ENCODE measurements at regions not wholly inside any gene's neighbourhood (a gene's known extent, or its start where the extent isn't known, plus 50 kb on each side); places are given as distances from the start of the nearest gene placed in this dataset.

- ATAC-seq (no peak), DNase-seq (no peak)
- intact Hi-C loops (cut with micrococcal nuclease), result no loop called here
These were observed 136.9 kb downstream of the IRX2 start for GRCh38 chr5:2614571-2614970.

DNA sequence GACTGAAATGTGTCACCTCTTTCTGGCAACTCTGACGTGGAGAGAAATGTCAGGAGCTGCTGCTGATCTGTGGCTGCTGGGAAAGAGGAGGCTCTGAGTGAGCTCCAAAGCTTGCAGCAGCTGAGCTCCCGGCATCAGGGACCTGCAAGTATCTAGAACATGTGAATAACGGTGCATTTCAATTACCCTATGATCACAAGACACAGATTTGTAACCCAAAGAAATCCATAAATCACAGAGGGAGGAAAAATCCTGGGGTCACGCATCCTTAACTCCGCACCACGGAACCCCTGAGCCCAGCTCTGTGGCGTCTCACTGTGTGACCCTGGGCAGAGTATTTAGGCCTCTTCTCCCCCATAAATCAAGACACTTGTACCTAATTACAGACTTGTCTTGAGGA is 139.8 kb downstream of the IRX2 start:
- ATAC-seq (no peak), DNase-seq (no peak)
- intact Hi-C loops (cut with micrococcal nuclease), result no loop called here

DNA sequence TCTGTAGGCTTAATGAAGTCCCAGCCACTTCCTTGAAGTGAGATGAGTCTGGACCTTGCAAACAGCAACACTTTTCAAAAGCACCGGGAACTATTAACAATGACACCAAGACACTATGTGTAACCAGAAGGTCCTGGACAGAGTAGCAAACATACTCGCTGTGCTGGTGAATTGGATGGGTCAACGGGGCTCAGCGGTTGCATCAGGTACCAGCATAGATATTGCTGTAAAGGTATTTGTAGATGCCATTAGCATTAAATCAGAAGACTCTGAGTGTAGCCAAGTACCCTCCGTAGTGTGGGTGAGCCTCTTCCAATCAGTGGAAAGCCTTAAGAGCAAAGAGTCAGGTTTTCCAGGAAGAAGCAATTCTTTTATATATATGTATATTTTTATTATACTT is 140.5 kb downstream of the IRX2 start:
- DNase-seq (no peak), ATAC-seq (no peak)
- intact Hi-C loops (cut with micrococcal nuclease), result no loop called here

- intact Hi-C loops (cut with micrococcal nuclease), result no loop called here
- DNase-seq, result no peak
- ATAC-seq, result no peak
These were observed 143.1 kb downstream of the IRX2 start for GRCh38 chr5:2608391-2608790.

- DNase-seq, result no peak
- intact Hi-C loops (cut with micrococcal nuclease), result no loop called here
- ATAC-seq, result no peak
These were observed 143.9 kb downstream of the IRX2 start for GRCh38 chr5:2607598-2607997.

- no peak for DNase-seq
- ATAC-seq, result no peak
- intact Hi-C loops (cut with micrococcal nuclease), result no loop called here
These were observed 148.3 kb downstream of the IRX2 start for GRCh38 chr5:2603272-2603575.

- intact Hi-C loops (cut with micrococcal nuclease), result no loop called here
- DNase-seq (no peak), ATAC-seq (no peak)
These were observed 148.8 kb downstream of the IRX2 start for GRCh38 chr5:2602451-2603271.

DNA sequence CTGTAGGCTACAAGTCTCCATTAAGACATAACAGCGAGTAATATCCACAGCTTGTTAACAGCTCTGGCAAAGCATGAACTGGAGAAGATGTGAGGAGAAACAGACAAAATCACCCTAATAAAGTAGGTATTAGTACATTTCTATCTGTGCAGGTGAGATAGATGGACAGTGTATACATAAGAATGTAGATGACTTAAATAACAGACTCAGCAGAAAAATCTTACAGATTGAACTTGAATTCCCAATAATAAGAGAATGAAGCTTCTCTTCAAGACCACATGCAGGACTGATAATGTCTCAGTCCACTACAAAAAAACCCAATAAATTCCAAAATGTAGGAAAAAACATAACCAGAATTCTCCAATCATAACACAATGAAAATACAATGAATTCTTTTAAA is 153.0 kb downstream of the IRX2 start:
- intact Hi-C loops (cut with micrococcal nuclease), result no loop called here
- DNase-seq, result no peak
- ATAC-seq, result no peak

- DNase-seq (no peak), ATAC-seq (no peak)
- intact Hi-C loops (cut with micrococcal nuclease), result no loop called here
These were observed 156.8 kb downstream of the IRX2 start for GRCh38 chr5:2594701-2595100.

GRCh38 chr5:2592766-2593165 is 158.7 kb downstream of the IRX2 start:
- ATAC-seq (no peak), DNase-seq (no peak)
- intact Hi-C loops (cut with micrococcal nuclease), result no loop called here

DNA sequence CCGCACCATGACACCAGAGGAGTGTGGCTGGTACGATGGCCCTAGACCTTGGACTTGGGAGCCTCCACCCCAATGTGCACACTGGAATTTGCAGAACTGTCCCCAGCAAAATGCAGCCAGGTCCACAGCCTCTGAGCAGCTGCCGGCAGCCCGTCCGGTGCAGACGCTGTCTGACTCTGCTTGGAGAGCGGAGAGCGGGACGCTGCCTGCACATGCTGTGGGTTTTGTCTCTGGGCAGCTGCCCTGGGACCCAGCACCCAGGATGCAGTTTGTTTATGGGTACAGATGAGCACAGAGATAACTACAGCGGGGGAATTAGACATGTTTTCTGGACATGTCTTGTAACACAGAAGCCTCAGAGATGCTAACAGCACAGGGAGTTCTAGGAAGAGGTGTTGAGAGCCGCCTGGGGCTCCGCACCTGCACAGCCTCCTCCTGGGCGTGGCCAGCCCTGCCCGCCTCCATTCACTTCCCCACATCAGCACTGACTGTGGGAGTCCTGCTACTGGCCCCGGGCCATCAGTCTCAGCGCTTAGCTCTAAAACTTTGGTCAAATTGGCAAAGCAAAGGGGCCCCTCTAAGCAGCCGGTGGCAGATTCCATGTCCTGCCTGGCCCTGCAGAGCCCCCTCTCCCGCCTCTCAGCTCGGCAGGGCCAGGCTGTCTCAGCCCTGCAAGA is 159.6 kb downstream of the IRX2 start:
- DNase-seq (no peak), ATAC-seq (no peak)
- intact Hi-C loops (cut with micrococcal nuclease), result no loop called here

DNA sequence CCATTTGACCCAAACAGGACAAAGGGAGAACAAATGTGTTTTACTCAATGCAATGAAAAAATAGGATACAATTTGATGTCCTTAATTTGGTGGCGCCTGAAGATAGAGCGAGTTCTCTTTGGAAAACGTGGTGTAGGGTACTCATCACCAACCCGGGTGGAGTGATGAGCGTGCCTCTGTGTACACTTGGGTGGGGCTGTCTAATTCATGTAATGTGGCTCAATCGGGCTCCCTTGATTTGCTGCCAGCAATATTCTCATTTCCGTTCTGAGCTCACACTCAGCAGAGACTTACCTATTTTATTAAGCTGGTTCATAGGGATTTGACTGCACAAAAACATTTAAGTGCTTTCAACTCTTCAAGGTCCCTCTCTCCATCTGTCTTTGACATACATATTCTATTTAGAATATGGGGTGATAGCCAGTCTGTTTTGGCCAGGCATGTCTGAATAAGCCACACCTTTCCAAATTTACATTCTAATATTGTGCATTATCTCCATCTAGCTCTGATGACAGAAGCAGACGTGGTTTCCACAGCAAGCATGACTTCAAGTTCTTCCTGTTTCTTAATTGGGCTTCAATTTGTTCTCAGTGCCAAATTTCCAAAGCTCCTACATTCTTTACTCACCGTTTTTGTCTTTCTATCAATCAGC is 162.5 kb downstream of the IRX2 start:
- no peak for DNase-seq
- intact Hi-C loops (cut with micrococcal nuclease), result no loop called here
- no peak for ATAC-seq

- intact Hi-C loops (cut with micrococcal nuclease), result no loop called here
- ATAC-seq (no peak), DNase-seq (no peak)
These were observed 164.1 kb downstream of the IRX2 start for GRCh38 chr5:2587189-2588031.

DNA sequence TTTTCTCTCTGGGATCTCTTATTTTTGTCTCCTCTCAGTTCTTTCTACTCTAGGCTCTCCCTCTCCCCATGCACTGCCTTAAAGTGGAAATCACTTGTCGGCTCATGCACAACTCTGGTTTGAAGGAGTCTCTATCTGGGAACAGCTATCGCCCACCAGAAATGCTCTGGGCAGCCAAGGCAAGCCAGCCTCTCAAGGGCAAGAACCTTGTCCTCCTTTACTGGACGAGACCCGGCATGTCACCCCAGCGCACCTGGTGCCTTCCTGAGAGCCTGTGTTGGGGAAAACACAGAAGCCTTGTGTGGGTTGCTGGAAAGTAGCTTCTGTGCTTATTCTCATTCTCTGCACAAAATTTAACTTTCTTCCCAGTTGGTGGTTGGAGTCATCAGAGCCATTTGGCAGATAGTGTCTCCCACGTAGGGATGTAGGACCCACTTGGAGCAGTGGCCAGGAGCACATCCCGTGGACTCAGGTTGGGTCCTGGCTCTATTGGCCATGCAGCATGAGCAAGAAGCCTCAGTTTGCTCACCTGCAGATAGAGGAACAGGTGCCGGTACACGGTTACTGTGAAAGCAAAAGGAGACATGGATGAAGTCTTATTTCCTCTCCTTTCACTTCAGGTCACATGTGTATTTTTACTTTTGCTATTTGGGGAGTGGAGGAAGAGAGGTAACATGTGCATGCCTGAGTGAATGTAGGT is 165.3 kb downstream of the IRX2 start:
- intact Hi-C loops (cut with micrococcal nuclease), result no loop called here
- ATAC-seq (no peak), DNase-seq (no peak)

DNA sequence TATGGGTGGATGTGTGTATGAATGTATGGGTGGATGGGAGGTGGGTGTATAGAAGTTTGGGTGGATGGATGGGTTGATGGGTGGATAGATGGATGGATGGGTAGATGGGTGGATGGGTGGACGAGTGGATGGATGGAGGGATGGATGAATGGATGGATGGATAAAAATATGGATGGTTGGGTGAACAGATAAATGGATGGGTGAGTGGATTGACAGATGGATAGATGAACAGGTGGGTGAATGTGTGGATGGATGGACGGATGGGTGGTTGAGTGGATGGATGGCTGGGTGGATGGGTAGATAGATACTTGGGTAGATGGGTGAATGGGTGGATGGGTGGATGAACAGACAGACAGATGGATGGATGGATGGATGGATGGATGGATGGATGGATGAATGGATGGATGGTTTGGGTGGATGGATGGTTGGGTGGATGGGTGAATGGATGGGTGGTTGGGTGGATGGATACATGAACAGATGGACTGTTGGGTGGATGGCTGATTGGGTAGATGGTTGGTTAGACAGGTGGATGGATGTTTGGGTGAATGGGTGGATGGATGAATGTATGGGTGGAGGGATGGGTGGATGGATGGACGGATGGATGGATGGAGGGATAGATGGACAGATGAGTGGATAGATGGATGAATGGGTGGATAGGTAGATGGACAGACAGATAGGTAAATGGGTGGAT is 166.8 kb downstream of the IRX2 start:
- ATAC-seq (no peak), DNase-seq (no peak)
- intact Hi-C loops (cut with micrococcal nuclease), result no loop called here

- DNase-seq, result no peak
- ATAC-seq, result no peak
- intact Hi-C loops (cut with micrococcal nuclease), result no loop called here
These were observed 169.0 kb downstream of the IRX2 start for GRCh38 chr5:2582507-2582906.

- DNase-seq (no peak), ATAC-seq (no peak)
- intact Hi-C loops (cut with micrococcal nuclease), result no loop called here
These were observed 169.4 kb downstream of the IRX2 start for GRCh38 chr5:2582106-2582505.

GRCh38 chr5:2581418-2581817 is 170.1 kb downstream of the IRX2 start:
- DNase-seq (no peak), ATAC-seq (no peak)
- intact Hi-C loops (cut with micrococcal nuclease), result no loop called here

DNA sequence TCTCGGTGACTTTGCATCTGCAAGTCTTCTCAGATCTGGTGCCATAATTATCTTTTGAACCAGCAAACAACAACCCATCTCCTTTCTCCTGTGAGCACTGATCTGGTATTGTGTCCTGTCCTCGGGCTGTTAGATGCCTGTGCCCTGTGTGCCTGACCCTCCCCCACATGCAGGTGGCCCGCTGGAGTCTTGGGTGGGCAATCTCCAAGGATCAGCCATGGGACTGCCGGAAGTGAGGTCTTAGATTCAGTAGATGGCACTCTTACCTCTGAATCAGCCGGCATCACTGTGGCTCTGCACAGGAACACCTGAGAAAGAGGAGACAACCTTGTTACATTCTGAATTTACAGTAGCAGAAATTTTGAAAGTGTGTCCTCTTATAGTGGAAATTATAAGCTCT is 172.4 kb downstream of the IRX2 start:
- DNase-seq (no peak), ATAC-seq (no peak)
- intact Hi-C loops (cut with micrococcal nuclease), result no loop called here
